Activated naive CD4-positive, alpha-beta T cell treated with anti-CD3 and anti-CD28 coated beads, Interleukin-2, amount 10 ng/mL, durations not matched to agents 7 days and 5 days (primary cell): ENCODE measurements at regions not wholly inside any gene's neighbourhood (a gene's known extent, or its start where the extent isn't known, plus 50 kb on each side); places are given as distances from the start of the nearest gene placed in this dataset.
"Not testable (repeated sequence)": the region's sequence is repeated elsewhere in the genome, so short reads cannot be mapped to it uniquely, and the experiment has no call there.

Experiments used
- CTCF ChIA-PET: fragments of 350-600 bp; sonication (Branson Sonifier 250); formaldehyde crosslinking; loops from one replicate; lab custom pipeline; 2021; ENCODE audit warnings: antibody characterized with exemption; lab: Charles Lee
- DNase-seq: peaks from one replicate; pipeline ENCODE4 v3.0.0-alpha.2; 2020
- H3K27ac Mint-ChIP-seq: one replicate; pipeline ENCODE4 v1.8.0; 2021; ENCODE audit warnings: mild to moderate bottlenecking, moderate library complexity, mixed read lengths
- H3K27me3 Mint-ChIP-seq: one replicate; pipeline ENCODE4 v1.8.0; 2021; ENCODE audit warnings: mild to moderate bottlenecking, mixed read lengths
- H3K36me3 Mint-ChIP-seq: one replicate; pipeline ENCODE4 v1.8.0; 2021; ENCODE audit warnings: mixed read lengths
- H3K4me1 Mint-ChIP-seq: one replicate; pipeline ENCODE4 v1.8.0; 2021; ENCODE audit warnings: mixed read lengths
- H3K4me3 Mint-ChIP-seq: one replicate; pipeline ENCODE4 v1.8.0; 2021; ENCODE audit warnings: mild to moderate bottlenecking, moderate library complexity, mixed read lengths
- H3K9me3 Mint-ChIP-seq: one replicate; pipeline ENCODE4 v1.8.0; 2021; ENCODE audit warnings: mixed read lengths

DNA sequence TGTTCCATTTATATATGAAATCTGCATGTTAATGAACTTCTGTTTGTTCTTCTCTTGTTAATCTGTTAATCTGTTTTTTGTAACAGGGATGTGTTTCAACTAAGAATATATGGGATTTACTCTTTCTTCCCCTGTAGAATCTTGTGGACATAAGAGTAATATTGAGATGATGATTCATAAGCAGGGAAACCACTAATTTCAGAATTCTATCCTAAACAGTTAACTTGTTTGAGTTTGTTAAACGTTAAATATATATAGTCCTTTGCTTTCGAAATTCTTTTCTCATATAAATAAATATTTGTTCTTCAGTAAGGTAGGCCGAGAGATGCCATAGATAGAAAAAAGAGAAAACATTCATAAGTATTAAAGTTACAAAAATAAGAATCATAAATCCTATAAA is 1052.2 kb upstream of the SPRY2 start:
- CTCF ChIA-PET: no interaction called here
- Mint-ChIP-seq H3K4me3 (no peak overlapping the region), H3K36me3 (no peaks in the 10 kb centered on the region), H3K27me3 (no peaks in the 10 kb centered on the region), H3K4me1 (no peaks in the 10 kb centered on the region), H3K27ac (no peak overlapping the region), H3K9me3 (peaks cover 14% of the 10 kb centered on the region)
- no peak for DNase-seq

- CTCF ChIA-PET: no interaction called here
- DNase-seq: no peak
- Mint-ChIP-seq H3K36me3 (no peaks in the 10 kb centered on the region), H3K9me3 (peaks cover 14% of the 10 kb centered on the region), H3K4me3 (no peak overlapping the region), H3K4me1 (no peaks in the 10 kb centered on the region), H3K27ac (no peak overlapping the region), H3K27me3 (no peaks in the 10 kb centered on the region)
Measured at GRCh38 chr13:81388400-81388799, 1047.5 kb upstream of the SPRY2 start.

DNA sequence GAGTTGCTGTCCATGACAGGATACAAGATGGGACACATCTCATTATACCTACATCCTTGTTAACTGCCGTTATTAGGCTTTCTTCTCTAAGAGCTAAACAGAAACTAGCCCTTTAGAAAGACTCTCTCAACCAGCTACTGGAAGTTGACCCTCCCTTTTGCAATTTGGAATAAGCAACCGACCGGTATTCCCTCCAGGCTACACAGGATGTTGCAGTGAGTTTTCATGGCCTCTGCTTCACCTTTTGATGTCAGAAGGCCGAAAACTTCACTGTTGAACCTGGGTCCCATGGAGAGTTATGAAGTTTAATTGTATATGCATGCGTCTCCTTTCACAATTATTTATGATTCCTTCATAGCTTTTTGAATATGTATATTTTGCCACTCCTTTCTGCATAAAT is 1042.5 kb upstream of the SPRY2 start:
- no peaks in the 10 kb centered on the region for H3K27me3 Mint-ChIP-seq
- no peak overlapping the region for H3K27ac Mint-ChIP-seq
- no peaks in the 10 kb centered on the region for H3K36me3 Mint-ChIP-seq
- H3K4me3 Mint-ChIP-seq: no peak overlapping the region
- CTCF ChIA-PET: no interaction called here
- H3K9me3 Mint-ChIP-seq: peaks cover 3% of the 10 kb centered on the region
- no peaks in the 10 kb centered on the region for H3K4me1 Mint-ChIP-seq
- no peak for DNase-seq

GRCh38 chr13:81382246-81382645 is 1041.3 kb upstream of the SPRY2 start:
- Mint-ChIP-seq H3K36me3 (no peaks in the 10 kb centered on the region), H3K27me3 (no peaks in the 10 kb centered on the region), H3K27ac (no peak overlapping the region), H3K4me1 (no peaks in the 10 kb centered on the region), H3K9me3 (peaks cover 6% of the 10 kb centered on the region), H3K4me3 (no peak overlapping the region)
- CTCF ChIA-PET: no interaction called here
- DNase-seq: no peak

- H3K27ac Mint-ChIP-seq: no peak overlapping the region
- no peaks in the 10 kb centered on the region for H3K27me3 Mint-ChIP-seq
- H3K4me1 Mint-ChIP-seq: no peaks in the 10 kb centered on the region
- H3K9me3 Mint-ChIP-seq: peaks cover 6% of the 10 kb centered on the region
- CTCF ChIA-PET: no interaction called here
- no peaks in the 10 kb centered on the region for H3K36me3 Mint-ChIP-seq
- no peak overlapping the region for H3K4me3 Mint-ChIP-seq
- DNase-seq: no peak
Measured at GRCh38 chr13:81381560-81381959, 1040.6 kb upstream of the SPRY2 start.

- Mint-ChIP-seq H3K27me3 (no peaks in the 10 kb centered on the region), H3K9me3 (peaks cover 6% of the 10 kb centered on the region), H3K4me3 (no peak overlapping the region), H3K27ac (no peak overlapping the region), H3K4me1 (no peaks in the 10 kb centered on the region), H3K36me3 (no peaks in the 10 kb centered on the region)
- DNase-seq: no peak
- CTCF ChIA-PET: no interaction called here
Measured at GRCh38 chr13:81379183-81379582, 1038.3 kb upstream of the SPRY2 start.

GRCh38 chr13:81377921-81378320 is 1037.0 kb upstream of the SPRY2 start:
- CTCF ChIA-PET: no interaction called here
- H3K4me3 Mint-ChIP-seq: no peak overlapping the region

DNA sequence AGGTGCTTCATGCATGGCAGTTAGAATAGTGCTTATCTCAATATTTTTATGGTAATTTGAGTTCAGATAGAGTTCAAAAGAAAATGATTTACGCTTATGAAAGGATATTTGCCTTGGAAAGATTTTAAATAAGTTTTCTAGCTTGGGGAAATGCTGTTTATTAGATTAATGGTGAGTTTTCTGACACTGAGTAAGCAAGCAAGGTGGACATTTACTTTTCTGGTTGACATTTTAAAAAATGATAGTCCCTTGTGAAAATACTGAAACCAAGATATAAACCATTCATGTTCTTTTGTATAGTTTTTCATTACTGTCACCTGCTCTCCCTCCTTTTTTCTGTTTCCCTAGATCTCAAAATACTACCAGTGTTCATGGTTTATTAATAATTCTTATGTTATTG is 1034.8 kb upstream of the SPRY2 start:
- DNase-seq: no peak
- Mint-ChIP-seq H3K4me1 (no peaks in the 10 kb centered on the region), H3K9me3 (peaks cover 8% of the 10 kb centered on the region), H3K27ac (no peak overlapping the region), H3K36me3 (no peaks in the 10 kb centered on the region), H3K27me3 (no peaks in the 10 kb centered on the region), H3K4me3 (no peak overlapping the region)
- CTCF ChIA-PET: no interaction called here

More at GRCh38 chr13:81377921-81378320, 1037.0 kb upstream of the SPRY2 start:
- Mint-ChIP-seq H3K9me3 (peaks cover 6% of the 10 kb centered on the region), H3K36me3 (no peaks in the 10 kb centered on the region), H3K4me1 (no peaks in the 10 kb centered on the region), H3K27ac (no peak overlapping the region), H3K27me3 (no peaks in the 10 kb centered on the region)
- DNase-seq: no peak

DNA sequence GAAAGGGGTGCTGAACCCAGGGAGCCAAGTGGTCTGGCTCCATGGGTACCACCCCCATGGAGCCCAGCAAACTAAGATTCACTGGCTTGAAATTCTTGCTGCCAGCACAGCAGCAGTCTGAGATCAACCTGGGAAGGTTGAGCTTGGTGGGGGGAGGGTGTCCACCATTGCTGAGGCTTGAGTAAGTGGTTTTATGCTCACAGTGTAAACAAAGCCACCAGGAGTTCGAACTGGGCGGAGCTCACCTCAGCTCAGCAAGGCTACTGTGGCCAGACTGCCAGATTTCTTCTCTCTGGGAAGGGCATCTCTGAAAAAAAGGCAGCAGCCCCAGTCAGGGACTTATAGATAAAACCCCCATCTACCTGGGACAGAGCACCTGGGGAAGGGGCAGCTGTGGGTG is 1021.8 kb upstream of the SPRY2 start:
- H3K4me3 Mint-ChIP-seq, H3K27ac Mint-ChIP-seq, CTCF ChIA-PET, H3K27me3 Mint-ChIP-seq, DNase-seq, H3K4me1 Mint-ChIP-seq, H3K36me3 Mint-ChIP-seq: not testable (repeated sequence)
- H3K9me3 Mint-ChIP-seq: peaks cover 14% of the 10 kb centered on the region

GRCh38 chr13:81350056-81350455 is 1009.1 kb upstream of the SPRY2 start:
- H3K4me3 Mint-ChIP-seq: no peak overlapping the region
- H3K27me3 Mint-ChIP-seq: no peaks in the 10 kb centered on the region
- no peaks in the 10 kb centered on the region for H3K4me1 Mint-ChIP-seq
- CTCF ChIA-PET: no interaction called here
- no peaks in the 10 kb centered on the region for H3K36me3 Mint-ChIP-seq
- DNase-seq: no peak
- no peak overlapping the region for H3K27ac Mint-ChIP-seq
- H3K9me3 Mint-ChIP-seq: no peaks in the 10 kb centered on the region

GRCh38 chr13:81340118-81341069 is 999.5 kb upstream of the SPRY2 start:
- peaks cover 10% of the 10 kb centered on the region for H3K9me3 Mint-ChIP-seq
- H3K27ac Mint-ChIP-seq, DNase-seq, H3K36me3 Mint-ChIP-seq, H3K4me1 Mint-ChIP-seq, H3K27me3 Mint-ChIP-seq, H3K4me3 Mint-ChIP-seq, CTCF ChIA-PET: not testable (repeated sequence)

DNA sequence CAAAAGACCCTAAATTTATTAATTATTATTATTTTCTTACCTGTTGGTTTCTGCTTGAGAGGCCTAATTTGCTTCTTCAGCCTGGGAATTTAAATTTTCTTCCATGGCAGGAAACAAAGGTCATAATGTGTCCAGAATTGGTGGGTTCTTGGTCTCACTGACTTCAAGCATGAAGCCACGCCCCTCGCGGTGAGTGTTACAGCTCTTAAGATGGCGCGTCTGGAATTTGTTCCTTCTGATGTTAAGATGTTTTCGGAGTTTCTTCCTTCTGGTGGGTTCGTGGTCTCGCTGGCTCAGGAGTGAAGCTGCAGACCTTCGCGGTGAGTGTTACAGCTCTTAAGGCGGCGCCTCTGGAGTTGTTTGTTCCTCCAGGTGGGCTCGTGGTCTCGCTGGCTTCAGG is 998.7 kb upstream of the SPRY2 start:
- DNase-seq, H3K36me3 Mint-ChIP-seq, H3K27ac Mint-ChIP-seq, H3K9me3 Mint-ChIP-seq, H3K4me3 Mint-ChIP-seq, CTCF ChIA-PET, H3K4me1 Mint-ChIP-seq, H3K27me3 Mint-ChIP-seq: not testable (repeated sequence)

GRCh38 chr13:81334481-81334880 is 993.6 kb upstream of the SPRY2 start:
- no peaks in the 10 kb centered on the region for H3K27me3 Mint-ChIP-seq
- CTCF ChIA-PET: no interaction called here
- H3K4me1 Mint-ChIP-seq: no peaks in the 10 kb centered on the region
- H3K36me3 Mint-ChIP-seq: no peaks in the 10 kb centered on the region
- DNase-seq: no peak
- H3K27ac Mint-ChIP-seq: no peak overlapping the region
- peaks cover 5% of the 10 kb centered on the region for H3K9me3 Mint-ChIP-seq
- H3K4me3 Mint-ChIP-seq: no peak overlapping the region

GRCh38 chr13:81326913-81327312 is 986.0 kb upstream of the SPRY2 start:
- no peaks in the 10 kb centered on the region for H3K27me3 Mint-ChIP-seq
- no peaks in the 10 kb centered on the region for H3K36me3 Mint-ChIP-seq
- no peak for DNase-seq
- CTCF ChIA-PET: no interaction called here
- no peaks in the 10 kb centered on the region for H3K4me1 Mint-ChIP-seq
- no peak overlapping the region for H3K4me3 Mint-ChIP-seq
- no peak overlapping the region for H3K27ac Mint-ChIP-seq
- H3K9me3 Mint-ChIP-seq: peaks cover 4% of the 10 kb centered on the region

DNA sequence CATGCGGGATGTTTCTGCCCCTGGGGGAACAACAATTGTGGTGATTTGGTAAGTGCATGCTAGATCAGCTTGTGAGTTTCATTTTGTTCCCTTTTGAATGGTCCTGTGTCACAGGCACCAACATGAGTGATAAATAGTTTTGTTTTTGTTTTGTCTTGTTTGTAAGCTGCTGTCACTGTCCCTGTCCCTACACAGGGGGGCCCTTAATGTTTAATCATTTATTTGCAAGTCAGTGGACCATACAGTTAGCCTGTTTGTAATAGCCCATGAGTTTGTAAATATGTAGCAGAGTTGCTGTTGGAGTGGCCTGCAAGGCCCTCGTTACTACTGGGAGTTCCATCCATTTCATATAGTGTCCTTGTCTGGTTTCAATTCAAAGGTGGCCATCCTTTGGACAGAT is 979.6 kb upstream of the SPRY2 start:
- Mint-ChIP-seq H3K27me3 (no peaks in the 10 kb centered on the region), H3K4me3 (no peak overlapping the region), H3K27ac (no peak overlapping the region), H3K9me3 (peaks cover 1% of the 10 kb centered on the region), H3K4me1 (no peaks in the 10 kb centered on the region), H3K36me3 (no peaks in the 10 kb centered on the region)
- CTCF ChIA-PET: no interaction called here
- DNase-seq: no peak
